ENCODE measurements at regions not wholly inside any gene's neighbourhood (a gene's known extent, or its start where the extent isn't known, plus 50 kb on each side); places are given as distances from the start of the nearest gene placed in this dataset.

- no peak for DNase-seq
These were observed 179.7 kb downstream of the ANAPC1 start for GRCh38 chr2:111704246-111704645.

GRCh38 chr2:111705239-111705638, 178.8 kb downstream of the ANAPC1 start:
- DNase-seq: no peak

DNA sequence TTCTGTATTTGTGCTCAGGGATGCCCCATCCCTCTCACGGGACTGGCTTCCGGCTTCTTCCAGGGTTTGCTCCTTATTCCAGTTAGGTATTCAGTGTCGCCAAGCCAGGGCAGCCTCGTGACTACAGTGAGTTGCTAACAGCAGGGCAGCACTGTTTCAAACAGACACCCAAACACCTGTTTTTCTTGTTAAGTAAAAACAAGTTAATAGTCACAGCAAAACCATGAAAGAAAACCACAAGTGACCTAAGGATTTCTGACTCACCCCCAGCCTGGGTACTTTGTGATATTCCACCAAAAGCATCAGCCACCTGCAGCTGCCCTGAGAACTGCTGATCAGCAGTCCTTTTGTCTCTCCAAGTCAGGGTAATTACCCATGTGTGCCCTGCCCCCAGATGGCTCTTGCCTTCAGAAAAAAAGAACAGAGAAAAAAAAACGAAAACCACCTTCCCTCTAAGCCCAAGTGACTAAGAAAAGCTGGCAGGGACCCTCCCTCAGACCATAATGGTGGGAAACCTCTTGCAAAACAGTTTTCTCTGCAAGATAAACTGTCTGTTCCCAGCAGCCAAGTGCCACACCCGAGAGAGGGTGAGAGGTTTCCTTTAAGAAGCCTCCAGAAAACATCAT, 178.2 kb downstream of the ANAPC1 start:
- DNase-seq: no peak

GRCh38 chr2:111706481-111707001, 177.5 kb downstream of the ANAPC1 start:
- no peak for DNase-seq

DNA sequence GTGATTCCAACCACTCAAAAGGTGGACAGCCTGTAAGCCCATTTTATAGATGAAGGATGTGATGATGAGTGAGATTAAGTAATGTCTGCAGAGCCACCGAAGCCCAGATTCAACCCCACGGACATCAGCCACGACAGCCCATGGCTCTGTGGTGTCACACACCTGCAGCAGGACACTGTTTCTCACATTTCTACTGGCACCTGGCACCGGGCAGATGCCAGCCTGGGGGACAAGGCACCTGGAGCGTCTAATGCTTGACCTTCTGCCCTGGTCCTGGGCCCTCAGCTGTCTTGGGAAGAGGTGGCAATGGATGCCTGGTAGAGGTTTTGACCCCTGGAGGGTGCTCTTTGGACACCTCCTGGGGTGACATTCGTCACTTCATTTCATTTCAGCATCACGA, 176.3 kb downstream of the ANAPC1 start:
- no peak for DNase-seq

DNA sequence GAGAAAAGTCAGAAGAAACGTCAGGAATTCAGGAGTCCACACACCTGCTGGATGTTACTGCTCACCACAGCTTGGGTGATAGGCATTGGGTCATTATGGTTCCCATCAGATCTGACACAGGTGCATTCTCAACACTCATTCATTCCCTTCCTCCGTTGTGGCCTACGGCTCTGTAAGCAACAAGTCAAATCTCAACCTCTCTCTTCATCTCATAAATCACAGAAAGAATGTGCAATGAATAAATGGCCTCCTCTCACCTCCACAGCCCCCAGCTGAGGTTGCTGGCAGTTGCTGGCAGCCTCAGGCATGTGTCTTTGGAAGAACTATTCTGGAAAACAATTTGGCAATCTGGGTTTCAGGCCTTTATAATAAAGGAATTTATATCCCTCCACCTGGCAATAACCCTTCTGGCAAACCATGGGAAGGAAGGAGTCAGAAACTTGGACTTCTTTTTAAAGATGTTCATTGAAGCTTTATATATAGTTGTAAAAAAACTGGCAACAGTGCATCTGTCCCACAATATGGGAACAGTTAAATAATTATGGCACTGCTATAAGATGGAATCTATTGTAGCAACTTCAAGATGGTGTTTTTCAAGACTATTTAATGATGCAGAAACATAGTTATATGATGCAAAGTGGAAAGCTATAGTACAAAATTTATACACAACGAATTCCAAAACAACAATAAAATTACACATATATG, 175.4 kb downstream of the ANAPC1 start:
- no peak for DNase-seq

GRCh38 chr2:111709321-111709720, 174.7 kb downstream of the ANAPC1 start:
- DNase-seq: no peak

- no peak for DNase-seq
These were observed 173.9 kb downstream of the ANAPC1 start for GRCh38 chr2:111710085-111710484.

- DNase-seq: no peak
These were observed 173.4 kb downstream of the ANAPC1 start for GRCh38 chr2:111710613-111711012.

GRCh38 chr2:111711270-111711669, 172.7 kb downstream of the ANAPC1 start:
- DNase-seq: no peak

- no peak for DNase-seq
These were observed 171.6 kb downstream of the ANAPC1 start for GRCh38 chr2:111712361-111712760.

DNA sequence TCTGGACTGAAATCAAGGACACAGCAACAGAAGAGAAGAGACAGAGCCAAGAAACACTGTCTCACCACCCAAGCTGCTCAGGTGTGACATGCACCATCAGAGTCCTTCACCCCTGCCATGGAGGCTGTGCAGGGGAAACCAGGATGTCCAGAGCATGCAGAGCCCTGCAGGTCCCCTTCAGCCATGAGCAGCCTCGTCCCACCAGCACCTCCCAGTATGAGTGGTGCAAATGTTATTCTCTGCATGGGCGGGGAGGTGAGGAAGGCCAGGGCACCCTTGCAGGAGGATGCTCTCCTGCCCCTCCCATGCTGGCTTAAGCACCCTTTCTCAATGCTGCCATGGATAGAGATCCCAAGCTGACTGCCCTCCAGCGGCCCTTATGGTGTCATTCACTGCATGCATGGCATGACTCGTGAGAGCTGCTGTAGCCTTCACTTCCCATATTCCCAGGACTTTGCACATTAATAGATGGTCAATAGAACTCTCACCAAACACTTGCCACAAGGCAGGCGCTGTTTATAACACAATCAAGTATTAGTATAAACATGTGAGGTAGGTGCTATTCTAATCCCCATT, 171.0 kb downstream of the ANAPC1 start:
- DNase-seq: no peak

DNA sequence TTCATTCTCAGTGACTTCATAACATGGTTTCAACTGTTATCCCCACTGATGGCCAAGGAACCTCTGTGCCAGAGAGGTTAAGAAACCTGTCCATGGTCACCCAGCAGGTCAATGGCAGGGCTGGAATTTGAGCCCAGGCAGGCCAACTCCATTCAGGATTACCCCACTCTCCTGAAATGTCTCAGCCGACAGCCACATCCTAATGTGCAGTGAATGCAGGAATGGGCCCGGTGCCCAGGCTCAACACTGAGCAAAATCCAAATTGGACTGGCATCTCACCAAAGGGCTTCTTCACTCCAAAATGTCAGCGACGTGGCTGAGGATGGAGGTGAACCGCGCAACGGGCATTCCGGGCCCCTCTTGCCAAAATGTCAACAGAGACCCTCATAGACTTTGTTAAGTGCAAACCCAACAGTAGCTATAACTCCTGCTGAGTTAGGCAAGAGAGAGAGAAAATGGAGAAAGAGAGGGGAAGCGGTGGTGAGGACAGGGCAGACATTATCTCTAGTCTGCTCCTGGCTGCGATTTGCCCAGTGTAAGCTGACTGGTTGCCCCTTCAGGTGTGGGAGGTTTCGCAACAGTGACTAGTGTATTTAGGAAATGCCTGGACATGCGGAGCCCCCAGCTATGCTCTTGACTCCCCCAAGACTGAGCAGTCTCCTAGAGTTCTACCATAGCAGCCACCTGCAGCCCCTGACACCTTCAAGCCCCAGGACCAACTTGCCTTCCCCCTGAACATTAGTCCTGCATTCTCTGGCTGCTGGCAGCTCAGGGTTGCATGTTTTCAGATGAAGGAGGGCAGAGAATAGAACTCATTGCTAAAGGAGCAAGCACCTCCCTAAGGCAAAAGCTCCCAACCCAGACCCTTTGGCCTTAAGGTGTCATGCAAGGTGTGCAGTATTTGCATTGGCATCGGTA, 167.7 kb downstream of the ANAPC1 start:
- DNase-seq: no peak

DNA sequence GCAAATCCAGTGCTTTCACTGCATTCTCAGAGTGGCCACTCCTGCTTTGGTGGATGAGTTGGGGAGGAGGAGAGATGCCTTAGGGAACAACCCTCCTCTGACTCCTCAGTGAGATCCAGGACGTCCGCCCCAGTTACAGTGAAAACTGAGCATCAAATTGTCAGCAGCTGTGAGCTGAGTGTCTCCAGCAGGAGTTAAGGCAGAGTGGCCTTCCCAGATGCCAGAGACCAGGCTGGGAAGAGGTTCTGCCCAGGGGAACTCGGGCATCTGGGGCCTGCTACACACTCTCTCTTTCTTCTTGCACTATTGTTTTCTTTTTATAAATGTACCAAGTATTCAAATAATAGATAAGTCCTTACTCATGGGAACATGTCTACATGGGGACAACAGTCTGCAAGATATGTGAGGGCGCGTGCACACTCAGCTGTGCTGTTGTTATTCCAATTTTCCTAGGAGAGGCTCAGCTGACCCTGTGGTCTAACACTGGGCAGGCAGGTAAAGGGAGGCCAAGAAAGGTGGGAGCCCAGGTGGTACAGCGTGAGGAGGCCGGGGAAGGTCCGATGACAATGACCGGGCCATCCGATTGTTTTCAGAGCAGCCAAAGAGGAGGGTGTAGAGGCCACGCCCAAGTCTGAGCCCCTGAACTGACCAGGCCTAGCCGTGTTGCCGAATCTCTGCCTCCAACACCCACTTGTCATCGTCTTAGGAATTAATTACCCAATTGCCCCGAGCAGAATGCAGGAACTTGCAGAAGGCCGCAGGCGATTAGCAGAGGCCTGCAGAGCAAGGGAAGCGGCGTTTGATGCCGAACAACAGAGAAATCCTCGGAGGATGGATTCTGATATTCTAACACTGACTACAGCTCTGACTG, 166.9 kb downstream of the ANAPC1 start:
- no peak for DNase-seq
